MCF 10A (cell line): ENCODE measurements at regions not wholly inside any gene's neighbourhood (a gene's known extent, or its start where the extent isn't known, plus 50 kb on each side); places are given as distances from the start of the nearest gene placed in this dataset.

ENCODE experiments used
- BruUV-seq: library from RNA; stranded (reverse); fragments of 400-500 nt; replicated peaks from 2 replicates; lab custom pipeline; 2021; lab: Mats Ljungman, UMichigan
- CTCF ChIA-PET: fragments of 300-600 bp; sonication (Branson Sonifier 250); formaldehyde crosslinking; extraction: SDS; loops from one replicate; lab custom pipeline; 2021; ENCODE audit warnings: antibody characterized with exemption, inconsistent platforms; lab: Yijun Ruan, JAX
- POLR2A ChIA-PET: fragments of 300-600, 350-650 bp; sonication (Branson Sonifier 250); formaldehyde crosslinking; extraction: SDS; loops from one replicate; lab custom pipeline; 2020; ENCODE audit warnings: antibody characterized with exemption, inconsistent platforms; lab: Yijun Ruan, JAX
- DNase-seq: peaks from one replicate; pipeline ENCODE4 v3.0.0-alpha.2; 2018; ENCODE audit not compliant: unreplicated experiment
- H3K27ac Mint-ChIP-seq: one replicate; pipeline ENCODE4 v1.8.0; 2022; ENCODE audit warnings: mild to moderate bottlenecking, low read depth, mixed read lengths; ENCODE audit not compliant: unreplicated experiment
- H3K27me3 Mint-ChIP-seq: one replicate; pipeline ENCODE4 v1.8.0; 2022; ENCODE audit warnings: mixed read lengths; ENCODE audit not compliant: insufficient read depth, unreplicated experiment
- H3K36me3 Mint-ChIP-seq: one replicate; pipeline ENCODE4 v1.8.0; 2022; ENCODE audit warnings: mild to moderate bottlenecking, moderate library complexity, mixed read lengths; ENCODE audit not compliant: insufficient read depth, unreplicated experiment
- H3K4me1 Mint-ChIP-seq: one replicate; pipeline ENCODE4 v1.8.0; 2022; ENCODE audit warnings: mixed read lengths; ENCODE audit not compliant: insufficient read depth, unreplicated experiment
- H3K4me3 Mint-ChIP-seq: one replicate; pipeline ENCODE4 v1.8.0; 2022; ENCODE audit warnings: mild to moderate bottlenecking, moderate library complexity, mixed read lengths; ENCODE audit not compliant: unreplicated experiment
- H3K9me3 Mint-ChIP-seq: one replicate; pipeline ENCODE4 v1.8.0; 2022; ENCODE audit warnings: mixed read lengths; ENCODE audit not compliant: unreplicated experiment
- intact Hi-C: fragments of 100-400 bp; cut with micrococcal nuclease; formaldehyde crosslinking; loops from 2 replicates; pipeline ENCODE4 v1.14.1; 2022
- TF ChIP-seq, protein P1 (sequence below): fragments of 200-600 bp; IDR thresholded peaks from one replicate; pipeline ENCODE4 v1.8.0; 2022; ENCODE audit warnings: antibody characterized with exemption, mild to moderate bottlenecking; ENCODE audit not compliant: unreplicated experiment

DNA sequence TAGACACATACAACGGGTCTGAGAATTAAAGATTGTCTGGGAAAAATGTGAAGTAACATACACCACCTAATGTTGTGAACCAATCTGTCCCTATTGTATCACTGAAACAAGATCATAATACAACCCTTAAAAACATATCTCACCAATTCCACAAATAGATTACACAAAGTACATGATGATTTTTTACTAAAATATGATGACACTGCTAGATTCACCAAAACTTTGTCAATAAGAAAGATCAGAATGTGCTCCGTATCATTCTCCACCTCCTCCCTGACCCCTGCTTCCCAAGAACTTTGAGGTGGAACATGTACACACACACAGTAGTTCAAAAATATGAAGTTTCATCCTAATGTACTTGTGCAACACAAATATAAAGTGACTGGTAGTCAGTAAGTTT lies 862.0 kb downstream of the PCDH18 start:
- TF ChIP-seq, protein P1, sequence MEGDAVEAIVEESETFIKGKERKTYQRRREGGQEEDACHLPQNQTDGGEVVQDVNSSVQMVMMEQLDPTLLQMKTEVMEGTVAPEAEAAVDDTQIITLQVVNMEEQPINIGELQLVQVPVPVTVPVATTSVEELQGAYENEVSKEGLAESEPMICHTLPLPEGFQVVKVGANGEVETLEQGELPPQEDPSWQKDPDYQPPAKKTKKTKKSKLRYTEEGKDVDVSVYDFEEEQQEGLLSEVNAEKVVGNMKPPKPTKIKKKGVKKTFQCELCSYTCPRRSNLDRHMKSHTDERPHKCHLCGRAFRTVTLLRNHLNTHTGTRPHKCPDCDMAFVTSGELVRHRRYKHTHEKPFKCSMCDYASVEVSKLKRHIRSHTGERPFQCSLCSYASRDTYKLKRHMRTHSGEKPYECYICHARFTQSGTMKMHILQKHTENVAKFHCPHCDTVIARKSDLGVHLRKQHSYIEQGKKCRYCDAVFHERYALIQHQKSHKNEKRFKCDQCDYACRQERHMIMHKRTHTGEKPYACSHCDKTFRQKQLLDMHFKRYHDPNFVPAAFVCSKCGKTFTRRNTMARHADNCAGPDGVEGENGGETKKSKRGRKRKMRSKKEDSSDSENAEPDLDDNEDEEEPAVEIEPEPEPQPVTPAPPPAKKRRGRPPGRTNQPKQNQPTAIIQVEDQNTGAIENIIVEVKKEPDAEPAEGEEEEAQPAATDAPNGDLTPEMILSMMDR, result no peak
- Mint-ChIP-seq H3K27me3 (no peaks in the 10 kb centered on the region), H3K9me3 (no peaks in the 10 kb centered on the region), H3K4me3 (no peak overlapping the region), H3K4me1 (no peaks in the 10 kb centered on the region), H3K36me3 (no peaks in the 10 kb centered on the region), H3K27ac (no peak overlapping the region)
- intact Hi-C loops, result no loop called here
- no peak for DNase-seq
- CTCF ChIA-PET, result no interaction called here
- POLR2A ChIA-PET, result no interaction called here
- BruUV-seq, result no TSS peak

DNA sequence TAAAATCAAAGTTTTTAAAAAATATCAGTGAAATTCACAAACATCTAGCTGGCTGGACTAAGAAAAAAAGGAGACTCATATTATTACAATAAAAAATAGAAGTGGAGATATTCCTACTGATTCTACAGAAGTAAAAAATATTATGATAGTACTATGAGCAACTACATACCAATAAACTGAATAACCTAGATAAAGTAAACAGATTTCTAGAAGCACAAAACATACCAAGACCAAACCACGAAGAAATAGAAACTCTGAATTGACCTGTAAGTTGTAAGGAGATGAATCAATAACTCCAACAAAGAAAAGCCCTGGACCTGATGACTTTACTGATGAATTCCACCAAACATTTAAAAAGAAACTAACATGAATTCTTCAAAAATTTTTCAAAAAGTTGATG lies 867.3 kb downstream of the PCDH18 start:
- ChIA-PET CTCF (interaction anchor here (0.5 kb wide), 1 partner anchor 603 kb away, joined by 3 read pairs; no protein-coding TSS in a partner anchor), POLR2A (no interaction called here)
- no peak overlapping the region for H3K4me3 Mint-ChIP-seq
- no peaks in the 10 kb centered on the region for H3K36me3 Mint-ChIP-seq
- no peak overlapping the region for H3K27ac Mint-ChIP-seq
- no peak for DNase-seq
- H3K27me3 Mint-ChIP-seq, result no peaks in the 10 kb centered on the region
- intact Hi-C loops, result no loop called here
- BruUV-seq, result no TSS peak
- peaks cover 14% of the 10 kb centered on the region for H3K9me3 Mint-ChIP-seq
- TF ChIP-seq, protein P1, result no peak
- peaks cover 10% of the 10 kb centered on the region for H3K4me1 Mint-ChIP-seq

- intact Hi-C loops, result no loop called here
- no peaks in the 10 kb centered on the region for H3K27me3 Mint-ChIP-seq
- no TSS peak for BruUV-seq
- no peak overlapping the region for H3K27ac Mint-ChIP-seq
- H3K4me1 Mint-ChIP-seq, result peaks cover 10% of the 10 kb centered on the region
- H3K9me3 Mint-ChIP-seq, result peaks cover 14% of the 10 kb centered on the region
- H3K4me3 Mint-ChIP-seq, result no peak overlapping the region
- DNase-seq, result no peak
- TF ChIP-seq, protein P1, result no peak
- ChIA-PET CTCF (interaction anchor here (0.6 kb wide), 1 partner anchor 203 kb away, joined by 3 read pairs; no protein-coding TSS in a partner anchor), POLR2A (no interaction called here)
- no peaks in the 10 kb centered on the region for H3K36me3 Mint-ChIP-seq
These were observed 869.8 kb downstream of the PCDH18 start for GRCh38 chr4:136662539-136662938.

DNA sequence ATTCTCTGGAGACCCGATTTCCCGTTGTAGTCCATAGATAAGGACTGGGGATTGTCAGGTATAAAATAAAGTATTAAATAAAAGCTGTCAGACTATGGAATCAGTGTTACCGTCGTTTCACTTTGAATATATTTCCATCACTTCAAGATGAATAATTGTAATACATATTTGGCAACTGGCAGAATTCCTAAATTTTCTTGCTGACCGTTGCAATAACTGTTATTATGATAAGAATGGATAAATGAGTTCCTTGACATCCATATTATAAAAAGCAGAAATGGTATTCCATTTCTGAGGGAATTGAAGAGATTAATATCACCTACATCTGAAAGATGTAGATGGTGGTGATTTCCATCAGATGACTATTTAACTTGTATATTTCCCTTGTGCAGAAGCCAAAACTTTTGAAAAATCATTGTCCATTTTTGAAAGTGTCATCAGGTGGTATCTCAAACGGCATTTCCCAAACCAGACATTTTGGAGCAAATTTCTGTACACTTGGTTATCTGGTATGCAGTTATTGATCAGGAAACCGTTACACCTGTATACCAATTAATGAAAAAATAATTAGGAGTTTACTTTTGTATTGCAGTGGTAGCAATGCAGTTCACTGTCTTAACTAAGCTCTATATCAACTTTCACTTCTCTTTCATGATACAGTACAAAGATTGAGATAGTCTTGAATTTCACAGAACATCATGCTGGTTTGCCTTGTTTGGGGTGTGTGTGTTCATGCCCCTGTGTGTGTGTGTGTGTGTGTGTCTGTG lies 878.5 kb downstream of the PCDH18 start:
- POLR2A ChIA-PET, result no interaction called here
- Mint-ChIP-seq H3K27me3 (no peaks in the 10 kb centered on the region), H3K4me1 (peaks cover 13% of the 10 kb centered on the region)

More for the DNA sequence above, 878.5 kb downstream of the PCDH18 start:
- no peak for DNase-seq
- Mint-ChIP-seq H3K9me3 (no peaks in the 10 kb centered on the region), H3K4me3 (no peak overlapping the region), H3K27ac (no peak overlapping the region), H3K36me3 (no peaks in the 10 kb centered on the region)
- CTCF ChIA-PET, result interaction anchor here (0.5 kb wide), 1 partner anchor 276 kb away, joined by 3 read pairs; no protein-coding TSS in a partner anchor
- TF ChIP-seq, protein P1, result no peak
- BruUV-seq, result no TSS peak
- intact Hi-C loops, result no loop called here
